AG10803 (cell line): ENCODE measurements at regions not wholly inside any gene's neighbourhood (a gene's known extent, or its start where the extent isn't known, plus 50 kb on each side); places are given as distances from the start of the nearest gene placed in this dataset.
"Not testable (repeated sequence)": the region's sequence is repeated elsewhere in the genome, so short reads cannot be mapped to it uniquely, and the experiment has no call there.

Experiments
- DNase-seq: peaks from one replicate; pipeline ENCODE4 v3.0.0; 2010; ENCODE audit warnings: low read depth
- H3K4me3 ChIP-seq: 2 replicates; pipeline ENCODE4 v1.5.1; 2011; ENCODE audit warnings: mild to moderate bottlenecking, low read length, control low read depth
- TF ChIP-seq, protein P1 (sequence below): conservative IDR thresholded peaks from 2 replicates; pipeline ENCODE4 v1.5.1; 2011; ENCODE audit warnings: mild to moderate bottlenecking, low read length, control low read depth, inconsistent platforms

DNA sequence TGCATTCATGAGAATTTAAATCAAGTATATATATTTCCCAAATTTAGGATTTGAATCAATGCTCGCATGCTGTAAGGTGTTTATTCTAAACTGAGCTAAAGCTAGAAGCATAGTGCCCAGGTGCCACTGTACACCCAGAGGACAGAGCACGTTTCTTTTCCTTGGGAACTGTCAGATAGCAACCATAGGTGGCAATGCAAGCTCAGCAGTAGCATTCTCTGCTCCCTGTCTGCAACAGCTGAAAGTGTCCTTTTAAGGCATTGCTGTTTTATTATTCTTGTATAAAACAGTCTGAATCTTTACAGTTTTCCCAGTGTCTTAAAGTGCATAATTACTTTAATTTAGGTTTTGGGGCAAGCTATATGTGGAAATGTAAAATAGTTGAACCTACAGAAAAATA lies 443.4 kb upstream of the MMS22L start:
- no peak overlapping the region for H3K4me3 ChIP-seq
- TF ChIP-seq, protein P1, sequence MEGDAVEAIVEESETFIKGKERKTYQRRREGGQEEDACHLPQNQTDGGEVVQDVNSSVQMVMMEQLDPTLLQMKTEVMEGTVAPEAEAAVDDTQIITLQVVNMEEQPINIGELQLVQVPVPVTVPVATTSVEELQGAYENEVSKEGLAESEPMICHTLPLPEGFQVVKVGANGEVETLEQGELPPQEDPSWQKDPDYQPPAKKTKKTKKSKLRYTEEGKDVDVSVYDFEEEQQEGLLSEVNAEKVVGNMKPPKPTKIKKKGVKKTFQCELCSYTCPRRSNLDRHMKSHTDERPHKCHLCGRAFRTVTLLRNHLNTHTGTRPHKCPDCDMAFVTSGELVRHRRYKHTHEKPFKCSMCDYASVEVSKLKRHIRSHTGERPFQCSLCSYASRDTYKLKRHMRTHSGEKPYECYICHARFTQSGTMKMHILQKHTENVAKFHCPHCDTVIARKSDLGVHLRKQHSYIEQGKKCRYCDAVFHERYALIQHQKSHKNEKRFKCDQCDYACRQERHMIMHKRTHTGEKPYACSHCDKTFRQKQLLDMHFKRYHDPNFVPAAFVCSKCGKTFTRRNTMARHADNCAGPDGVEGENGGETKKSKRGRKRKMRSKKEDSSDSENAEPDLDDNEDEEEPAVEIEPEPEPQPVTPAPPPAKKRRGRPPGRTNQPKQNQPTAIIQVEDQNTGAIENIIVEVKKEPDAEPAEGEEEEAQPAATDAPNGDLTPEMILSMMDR = peak; percentile 47
- DNase-seq = peak; percentile 4

DNA sequence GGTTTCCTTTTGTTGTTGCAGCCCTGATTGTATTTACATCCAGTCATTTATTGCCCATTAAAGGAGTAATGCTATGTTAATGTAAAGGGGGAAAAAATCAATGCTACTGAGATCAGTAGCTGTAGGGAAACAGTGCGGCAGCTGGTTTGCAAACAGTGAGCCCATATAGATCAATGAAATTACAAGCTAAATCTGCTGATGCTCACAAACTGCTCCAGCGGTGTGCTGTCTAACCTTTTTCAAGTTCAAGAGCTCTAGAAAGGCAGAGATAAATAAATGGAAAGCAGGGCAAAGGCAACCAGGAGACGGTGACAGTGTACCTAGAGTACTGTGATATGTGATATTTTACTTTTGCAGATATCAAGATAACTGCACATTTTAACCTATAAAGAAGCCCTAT lies 449.0 kb upstream of the MMS22L start:
- no peak for DNase-seq
- TF ChIP-seq, protein P1 = no peak
- no peak overlapping the region for H3K4me3 ChIP-seq

DNA sequence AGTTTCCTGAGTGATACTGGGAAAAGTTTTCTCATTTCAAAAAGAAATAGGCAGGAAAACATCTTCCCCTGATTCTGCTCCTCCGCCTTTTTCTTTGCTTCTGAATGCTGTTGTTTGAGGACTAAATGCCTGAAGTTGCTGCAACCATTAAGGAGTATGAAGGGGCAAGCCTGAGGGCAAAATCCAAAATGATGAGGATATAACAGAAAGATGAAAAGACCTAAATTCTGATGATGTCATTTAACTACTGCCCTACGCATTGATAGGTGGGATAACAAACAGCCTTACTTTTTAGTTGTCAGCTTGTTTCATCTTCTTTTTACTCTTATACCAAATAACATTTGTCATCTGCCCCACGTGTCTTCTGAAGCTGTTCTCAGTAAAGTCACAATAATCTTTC lies 474.6 kb upstream of the MMS22L start:
- TF ChIP-seq, protein P1 = no peak
- no peak overlapping the region for H3K4me3 ChIP-seq
- DNase-seq = no peak

DNA sequence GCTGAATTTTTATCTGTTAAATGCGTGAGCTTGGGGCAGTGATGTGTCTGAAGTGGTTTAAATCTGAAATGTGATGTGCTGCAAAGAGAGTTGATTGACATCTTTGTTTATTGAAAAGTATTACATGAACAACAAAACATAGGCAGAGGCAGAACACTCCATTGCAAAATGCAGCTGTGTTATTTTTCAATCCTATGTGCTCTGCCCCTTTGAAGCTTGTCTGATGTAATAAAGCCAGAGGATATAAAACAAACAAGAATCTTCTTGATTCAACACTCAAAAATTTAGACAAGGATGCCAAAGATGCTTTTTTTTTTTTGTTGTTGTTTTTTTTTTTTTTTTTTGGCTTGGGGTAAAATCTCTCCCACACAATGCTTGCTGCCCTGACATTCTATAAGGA lies 482.4 kb upstream of the MMS22L start:
- H3K4me3 ChIP-seq = no peak overlapping the region
- peak; percentile 83 for DNase-seq
- TF ChIP-seq, protein P1 = no peak

DNA sequence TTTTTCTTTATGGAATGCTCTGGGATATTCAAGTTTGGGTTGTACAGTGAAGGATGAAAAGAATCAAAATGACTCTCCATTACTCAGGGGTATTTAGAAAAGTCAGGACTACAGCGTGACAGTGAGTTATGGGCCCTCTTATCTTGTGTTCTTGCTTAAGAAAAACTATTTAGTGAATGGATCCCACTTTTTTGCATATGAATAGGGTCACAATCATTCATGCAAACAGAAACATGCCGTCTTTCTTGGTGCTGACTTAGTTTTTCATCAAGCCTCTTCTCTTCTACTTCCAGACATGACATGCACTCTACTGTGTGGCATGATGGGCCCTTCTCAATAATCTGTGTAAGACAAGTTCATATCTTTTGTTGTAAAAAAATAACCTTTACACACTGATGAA lies 488.4 kb upstream of the MMS22L start:
- TF ChIP-seq, protein P1 = no peak
- no peak overlapping the region for H3K4me3 ChIP-seq
- DNase-seq = no peak

DNA sequence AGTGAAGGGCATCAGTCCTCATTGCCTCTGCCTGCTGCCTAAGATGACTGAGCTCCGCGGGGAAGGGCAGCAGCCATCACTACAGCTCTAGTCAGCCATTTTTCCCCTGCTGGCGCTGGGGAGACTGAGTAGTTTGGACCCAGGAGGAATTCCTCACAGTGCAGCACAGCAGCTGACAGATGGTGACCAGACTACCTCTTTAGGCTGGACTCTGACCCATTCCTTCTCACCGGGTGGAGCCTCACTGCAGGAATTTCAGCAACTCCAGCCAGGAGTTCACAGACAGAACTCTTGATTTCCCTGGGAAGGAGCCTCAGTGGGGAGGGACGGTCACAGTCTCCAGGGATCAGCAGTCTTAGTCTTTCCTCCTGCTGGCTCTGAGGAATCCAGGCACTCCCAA lies 492.0 kb upstream of the MMS22L start:
- peak; percentile 17 for DNase-seq
- H3K4me3 ChIP-seq = no peak overlapping the region
- TF ChIP-seq, protein P1 = no peak

DNA sequence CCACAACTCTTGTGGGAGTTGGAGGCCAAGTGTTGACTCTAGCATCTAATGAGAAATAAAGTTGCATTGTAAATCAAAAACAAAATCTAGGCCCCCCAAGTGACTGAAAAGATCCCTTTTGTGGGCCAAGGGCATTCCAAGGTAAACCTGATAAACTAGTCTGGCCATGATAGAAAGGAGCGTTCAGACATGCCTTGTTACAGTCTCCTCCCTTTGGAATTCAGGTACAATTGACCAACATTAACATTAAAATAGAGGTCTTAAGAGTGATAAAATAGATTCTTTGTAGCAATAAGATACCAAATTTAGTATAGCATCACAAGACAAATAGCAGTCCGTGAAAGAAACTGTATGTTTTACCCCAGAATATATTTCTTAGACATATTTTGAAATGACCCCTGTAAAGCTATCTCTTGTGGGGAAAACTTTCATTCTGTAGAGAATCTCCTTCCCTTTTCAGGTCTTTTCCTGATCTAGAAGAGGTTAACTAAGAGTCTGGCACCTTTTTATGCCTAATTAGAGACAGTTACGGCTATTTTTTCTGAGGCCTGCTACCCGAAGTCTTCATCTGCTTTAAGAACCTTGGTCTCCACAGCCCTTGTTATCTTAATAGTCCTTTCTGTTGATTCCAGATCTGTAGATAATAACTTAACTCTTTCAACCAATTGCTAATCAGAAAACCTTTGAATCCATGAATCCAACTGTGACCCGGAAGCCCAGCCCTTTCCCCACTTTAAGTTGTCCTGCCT lies 495.4 kb upstream of the MMS22L start:
- H3K4me3 ChIP-seq = no peak overlapping the region
- no peak for DNase-seq
- TF ChIP-seq, protein P1 = no peak

DNA sequence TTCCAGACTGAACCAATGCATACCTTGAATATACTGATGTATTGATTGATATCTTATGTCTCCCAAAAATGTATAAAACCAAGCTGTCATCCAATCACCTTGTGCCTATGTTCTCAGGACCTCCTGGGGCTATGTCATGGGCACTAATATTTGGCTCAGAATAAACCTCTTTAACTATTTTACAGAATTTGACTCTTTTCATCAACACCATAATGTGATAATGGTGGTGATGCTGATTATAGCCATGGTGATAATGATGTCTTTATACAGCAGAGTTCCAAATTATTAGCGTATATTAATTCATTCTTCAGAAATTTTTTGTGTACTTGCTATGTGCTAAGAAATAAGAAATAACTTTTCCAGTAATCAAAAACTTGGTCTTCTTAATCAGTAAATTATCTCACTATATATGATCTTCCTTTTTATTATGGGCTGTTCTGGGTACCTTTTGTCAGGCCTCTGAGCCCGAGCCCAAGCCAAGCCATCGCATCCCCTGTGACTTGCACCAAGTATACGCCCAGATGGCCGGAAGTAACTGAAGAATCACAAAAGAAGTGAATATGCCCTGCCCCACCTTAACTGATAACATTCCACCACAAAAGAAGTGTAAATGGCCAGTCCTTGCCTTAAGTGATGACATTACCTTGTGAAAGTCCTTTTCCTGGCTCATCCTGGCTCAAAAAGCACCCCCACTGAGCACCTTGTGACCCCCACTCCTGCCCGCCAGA lies 496.2 kb upstream of the MMS22L start:
- H3K4me3 ChIP-seq, DNase-seq: not testable (repeated sequence)
